ENCODE measurements at regions not wholly inside any gene's neighbourhood (a gene's known extent, or its start where the extent isn't known, plus 50 kb on each side); places are given as distances from the start of the nearest gene placed in this dataset.
"Not testable (repeated sequence)": the region's sequence is repeated elsewhere in the genome, so short reads cannot be mapped to it uniquely, and the experiment has no call there.

DNA sequence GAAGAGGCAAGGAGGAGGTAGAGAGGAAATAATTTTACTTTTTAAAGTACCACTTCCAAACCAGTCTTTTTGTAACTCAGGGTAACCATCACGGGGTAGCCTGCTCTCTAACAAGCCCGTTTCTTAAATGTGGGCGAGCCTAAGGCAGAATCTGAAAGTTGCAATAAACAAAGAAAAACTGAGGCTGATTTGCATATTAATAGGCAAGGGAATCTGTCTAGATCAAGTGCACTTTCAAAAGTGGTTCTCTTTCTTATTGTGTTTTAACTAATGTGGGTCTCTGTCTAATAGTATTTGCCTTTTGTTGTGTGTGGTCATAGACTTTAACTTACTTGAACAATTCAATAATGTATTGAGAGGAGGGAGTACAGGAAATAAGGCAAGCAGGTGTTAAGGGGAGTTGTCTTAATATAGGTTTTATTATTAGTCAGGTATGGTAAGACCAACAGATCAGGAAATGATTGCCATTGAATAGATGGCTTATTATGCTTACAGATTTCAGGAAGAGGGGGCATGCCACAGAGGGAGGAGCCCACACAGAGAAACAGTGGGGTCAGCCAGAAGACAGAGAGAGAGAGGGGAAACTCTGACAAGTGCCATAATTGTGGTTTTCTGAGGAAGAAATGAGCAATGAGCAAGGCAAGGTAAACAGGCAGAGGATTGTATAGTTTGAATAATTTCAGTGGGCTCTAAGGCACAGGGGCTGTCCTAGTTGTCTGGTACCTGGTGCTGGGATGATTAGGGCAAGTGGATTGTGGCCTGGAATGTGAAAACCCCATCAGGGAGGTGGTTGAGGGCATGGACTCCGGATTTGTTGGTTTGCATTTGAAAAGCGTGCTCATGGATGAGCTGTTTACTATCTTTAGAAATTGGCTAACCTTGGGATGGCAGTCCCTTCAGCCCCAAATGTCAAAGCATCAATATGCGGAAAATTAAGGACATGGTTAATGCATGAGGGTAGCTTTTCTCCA lies 237.2 kb downstream of the TOX3 start:
- DNase-seq (ENCODE audit: low spot score), result no peak

DNA sequence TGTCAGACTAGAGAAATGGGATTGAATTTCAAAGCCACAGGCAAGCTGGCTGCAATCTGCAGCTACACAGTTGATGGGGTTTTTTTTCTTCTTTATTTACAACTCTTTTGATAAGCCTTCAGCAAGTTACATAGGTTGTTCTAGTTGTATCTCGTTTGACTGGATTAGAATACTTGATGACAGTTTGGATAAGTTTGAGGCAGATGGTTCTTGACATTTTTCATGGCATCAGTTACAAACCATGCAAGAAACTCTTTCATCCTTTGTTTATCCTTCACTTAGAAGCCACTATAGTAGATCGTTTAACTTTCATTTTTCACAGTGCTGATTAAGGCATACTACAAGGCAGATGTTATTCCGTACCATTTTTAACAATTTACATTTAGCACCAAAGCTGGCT lies 238.9 kb downstream of the TOX3 start:
- DNase-seq (ENCODE audit: low spot score), result no peak

DNA sequence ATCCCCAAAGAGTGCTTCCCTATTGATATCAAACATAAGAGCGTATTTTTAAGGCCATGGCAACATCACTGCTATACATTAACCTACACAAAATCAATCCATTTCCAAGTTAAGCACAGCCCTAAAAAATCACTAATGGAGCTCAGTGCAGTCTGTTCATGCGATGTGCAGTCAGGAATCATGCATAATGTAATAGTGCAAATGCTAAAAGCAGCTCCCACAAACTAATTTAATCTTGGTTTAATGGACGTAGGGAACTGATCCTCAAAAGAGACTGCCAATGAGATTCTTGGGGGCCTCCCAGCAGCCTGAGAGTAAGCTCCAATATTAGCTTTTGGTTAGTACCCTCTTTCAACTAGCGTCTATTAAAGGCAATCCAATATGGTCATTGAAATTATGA lies 245.9 kb downstream of the TOX3 start:
- DNase-seq (ENCODE audit: low spot score), result no peak

DNA sequence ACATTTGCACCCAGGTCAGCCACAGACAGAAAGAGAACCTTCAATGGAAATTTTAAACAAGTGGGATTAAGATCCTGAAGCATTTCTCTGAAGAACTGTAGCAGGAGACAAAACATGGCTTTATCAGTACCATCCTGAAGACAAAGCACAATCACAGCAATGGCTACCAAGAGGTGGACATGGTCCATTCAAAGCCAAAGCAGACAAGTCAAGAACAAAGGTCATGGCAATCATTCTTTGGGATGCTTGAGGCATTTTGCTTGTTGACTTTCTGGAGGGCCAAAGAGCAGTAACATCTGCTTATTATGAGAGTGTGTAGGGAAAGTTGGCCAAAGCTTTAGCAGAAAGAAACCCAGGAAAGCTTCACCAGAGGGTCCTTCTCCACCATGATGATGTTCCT lies 248.2 kb downstream of the TOX3 start:
- DNase-seq (ENCODE audit: low spot score), result no peak

DNA sequence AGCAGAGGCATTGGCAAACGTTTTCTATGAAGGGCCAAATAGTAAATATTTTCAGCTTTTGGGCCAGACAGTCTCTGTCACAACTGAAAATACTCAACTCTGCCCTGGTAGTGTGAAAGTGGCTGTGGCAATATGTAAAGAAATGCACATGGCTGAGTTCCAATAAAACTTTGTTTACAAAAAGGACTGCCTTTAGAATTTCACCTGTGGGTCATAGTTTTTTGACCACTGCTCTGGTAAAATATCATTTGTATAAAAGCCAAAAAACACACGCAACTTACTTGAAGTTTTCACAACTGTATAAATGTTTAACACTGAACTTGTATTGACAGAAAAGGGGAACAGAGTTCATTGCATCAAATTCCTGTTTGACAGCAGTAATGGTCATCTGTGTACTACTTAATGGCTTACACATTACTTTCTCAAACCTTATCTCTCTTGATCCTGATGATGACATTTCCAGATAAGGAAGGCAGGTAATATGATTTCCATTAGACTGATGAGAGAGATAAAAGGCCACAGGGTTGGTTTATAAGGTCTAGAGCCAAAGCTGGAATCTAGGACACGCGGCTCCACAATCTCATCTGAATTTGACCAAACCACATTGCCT lies 250.1 kb downstream of the TOX3 start:
- not testable (repeated sequence) for DNase-seq (ENCODE audit: low spot score)

DNA sequence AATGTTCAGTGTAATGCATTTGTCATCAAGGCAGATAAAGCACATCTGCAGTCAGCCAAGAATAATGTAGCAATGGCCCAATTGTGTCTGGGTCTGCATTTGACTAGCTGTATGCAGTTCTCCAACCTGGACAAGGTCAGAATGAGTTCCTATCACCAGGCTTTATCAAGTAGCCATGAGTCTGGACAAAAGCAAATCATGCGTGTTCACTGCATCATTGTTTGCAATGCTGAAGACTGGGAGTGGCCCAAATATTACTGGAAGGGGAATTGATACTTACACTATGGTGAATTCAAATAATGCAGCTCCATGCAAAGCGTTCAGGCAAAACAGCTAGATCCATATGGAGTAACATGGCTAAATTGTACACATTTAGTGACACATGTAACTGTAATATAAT lies 250.9 kb downstream of the TOX3 start:
- no peak for DNase-seq (ENCODE audit: low spot score)

DNA sequence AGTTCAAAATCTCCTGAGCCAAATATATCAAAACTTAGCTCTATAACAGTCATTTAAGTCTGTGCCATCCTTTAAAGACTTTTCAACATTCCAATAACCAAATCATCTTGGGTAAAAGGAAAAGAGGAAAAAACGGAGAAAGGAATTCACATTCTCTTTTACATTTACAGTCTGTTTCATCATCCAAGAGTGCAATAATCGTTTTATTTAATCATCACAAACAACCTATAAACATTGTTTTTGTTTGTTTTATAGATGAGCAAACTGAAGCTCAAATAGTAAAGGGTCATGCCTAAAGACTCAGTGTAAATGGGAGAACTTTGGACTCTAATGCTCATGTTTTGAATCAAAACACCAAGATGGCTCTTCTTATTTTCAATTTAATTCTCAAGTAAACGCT lies 252.3 kb downstream of the TOX3 start:
- no peak for DNase-seq (ENCODE audit: low spot score)

DNA sequence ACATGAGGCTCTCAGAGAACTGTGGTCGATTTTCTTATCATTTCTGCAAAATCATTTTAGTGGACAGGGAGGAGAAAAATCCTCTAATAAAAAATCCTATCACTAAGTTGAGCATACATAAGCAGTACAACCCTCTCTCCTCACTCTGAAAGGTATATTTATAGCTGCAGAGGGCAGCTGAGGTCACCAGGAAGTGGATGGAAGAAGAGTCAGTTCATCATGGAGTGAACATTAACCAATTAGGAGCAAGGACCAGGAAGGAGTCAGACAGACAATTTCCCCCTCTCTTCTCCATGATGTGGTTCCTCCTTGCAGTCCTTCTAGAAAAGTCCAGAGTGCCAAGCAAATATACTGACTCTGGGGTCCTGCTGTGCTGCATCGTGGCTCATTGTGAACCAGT lies 253.7 kb downstream of the TOX3 start:
- DNase-seq (ENCODE audit: low spot score), result no peak

DNA sequence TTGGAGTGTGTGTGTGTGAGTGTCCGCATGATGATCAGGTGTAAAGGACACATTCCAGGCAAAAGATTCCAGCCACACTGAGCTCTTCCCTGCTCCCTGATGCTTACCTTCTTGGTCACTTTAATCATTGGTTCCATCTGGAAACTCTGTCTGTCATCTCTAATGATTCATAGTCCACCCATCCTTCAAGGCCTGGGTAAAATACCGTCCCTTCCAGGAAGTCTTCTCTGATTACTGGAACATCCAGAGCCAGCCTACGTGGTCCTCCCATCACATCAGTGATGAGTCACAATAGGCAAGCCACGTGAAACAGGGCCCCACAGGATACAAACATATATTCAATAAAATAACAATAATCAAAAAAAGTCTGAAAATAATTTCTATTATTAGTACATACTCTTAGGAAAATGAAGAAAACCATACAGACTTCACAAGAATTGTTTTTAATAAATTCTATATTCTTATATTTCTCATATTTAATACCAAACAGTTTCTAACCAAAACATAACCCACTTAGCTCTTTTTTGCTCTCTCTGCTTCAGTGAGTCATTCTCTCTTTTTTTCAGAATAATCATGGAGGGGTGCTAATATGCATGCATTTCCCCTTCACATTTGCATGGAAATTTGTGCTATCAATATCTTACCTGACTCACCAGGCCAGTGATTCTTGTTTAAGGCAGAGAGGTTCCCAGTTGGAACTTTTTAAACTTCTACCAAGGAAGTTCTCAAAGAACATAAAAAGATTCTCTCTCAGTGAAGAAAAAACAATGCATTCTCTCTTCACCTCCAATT lies 263.2 kb downstream of the TOX3 start:
- DNase-seq (ENCODE audit: low spot score), result no peak

DNA sequence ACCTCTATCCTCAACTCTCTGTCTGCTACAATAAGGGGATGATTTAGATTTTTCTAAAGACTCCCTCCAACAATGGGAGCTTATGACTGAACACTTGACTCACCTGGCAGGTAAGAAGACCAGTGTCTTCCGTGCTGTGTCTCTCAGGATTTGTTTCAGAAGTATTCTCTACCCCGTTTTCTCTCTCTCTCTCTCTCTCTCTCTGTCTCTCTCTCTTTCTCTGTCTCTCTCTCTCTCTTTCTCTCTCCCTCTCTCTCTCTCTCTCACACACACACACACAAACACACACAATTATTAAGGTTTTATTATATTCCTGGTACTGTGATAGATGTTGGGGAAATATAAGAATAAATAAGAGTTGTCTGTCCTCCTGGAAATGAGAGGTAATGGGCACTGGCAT lies 263.9 kb downstream of the TOX3 start:
- no peak for DNase-seq (ENCODE audit: low spot score)

DNA sequence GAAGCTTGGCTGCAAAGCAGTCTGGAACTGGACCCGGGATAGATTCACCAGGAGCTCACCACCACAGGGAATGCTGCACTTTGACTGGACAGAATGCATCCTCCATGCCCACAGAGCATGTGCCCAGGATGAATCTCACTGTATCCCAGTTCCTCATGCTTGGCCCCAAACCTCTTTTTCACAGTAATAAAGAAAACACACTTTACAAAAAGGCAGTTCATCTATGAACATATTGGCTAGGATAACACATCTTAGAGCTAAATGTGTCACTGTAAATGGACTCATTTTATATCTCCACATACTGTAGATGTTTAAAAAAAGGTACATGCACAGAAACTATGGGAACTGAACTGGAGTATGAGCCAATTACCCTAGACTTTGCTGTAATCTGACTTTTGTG lies 266.9 kb downstream of the TOX3 start:
- DNase-seq (ENCODE audit: low spot score), result no peak

DNA sequence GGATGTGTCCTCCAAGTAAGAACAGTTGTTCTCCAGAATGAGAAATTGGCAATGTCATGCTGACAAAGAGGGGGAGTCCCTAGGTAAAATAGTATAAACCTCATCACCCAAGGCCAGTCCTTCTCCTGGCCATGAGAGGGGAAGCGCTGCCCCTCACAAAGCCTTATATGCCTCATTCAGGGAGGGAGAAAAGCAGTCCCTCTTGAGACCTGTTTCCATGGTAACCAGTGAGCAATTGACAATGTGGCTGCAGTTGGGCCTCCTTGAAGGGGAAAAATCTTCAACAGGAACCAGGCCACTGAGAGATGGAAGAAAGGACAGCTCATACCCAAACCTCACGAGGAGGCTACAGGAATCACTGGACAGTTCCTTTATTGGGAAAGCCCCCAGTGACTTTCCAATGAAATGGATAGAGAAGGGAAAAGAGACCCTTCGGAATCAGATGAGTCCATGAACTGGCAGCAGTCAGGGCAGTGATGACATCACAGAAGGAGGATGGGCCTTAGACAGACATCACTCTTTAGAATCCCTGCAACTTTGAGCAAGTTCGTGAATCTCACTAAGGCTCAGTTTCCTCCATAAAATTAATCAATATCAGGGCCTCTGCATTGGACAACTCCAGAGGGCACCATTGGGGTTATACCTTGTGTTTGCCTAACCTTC lies 275.7 kb downstream of the TOX3 start:
- no peak for DNase-seq (ENCODE audit: low spot score)

DNA sequence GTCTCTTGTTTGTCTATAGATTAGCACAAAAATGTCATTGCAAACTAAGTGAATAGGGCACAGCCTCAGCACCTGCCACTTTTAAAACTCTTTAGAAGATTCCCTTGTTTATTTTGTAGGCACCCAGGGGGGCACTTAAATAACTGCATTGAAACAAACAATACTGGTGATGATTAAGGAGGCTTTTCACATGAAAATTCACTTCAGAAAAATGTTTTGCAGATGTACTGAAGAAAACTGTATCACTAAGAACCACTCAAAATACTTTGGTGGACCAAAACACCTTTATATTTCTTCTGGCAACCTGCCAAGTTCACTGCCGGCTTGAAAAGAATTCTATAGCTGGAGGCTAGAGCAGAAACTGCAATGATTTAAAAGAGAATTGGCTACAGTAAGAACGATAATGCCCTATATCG lies 281.5 kb downstream of the TOX3 start:
- DNase-seq (ENCODE audit: low spot score), result no peak

DNA sequence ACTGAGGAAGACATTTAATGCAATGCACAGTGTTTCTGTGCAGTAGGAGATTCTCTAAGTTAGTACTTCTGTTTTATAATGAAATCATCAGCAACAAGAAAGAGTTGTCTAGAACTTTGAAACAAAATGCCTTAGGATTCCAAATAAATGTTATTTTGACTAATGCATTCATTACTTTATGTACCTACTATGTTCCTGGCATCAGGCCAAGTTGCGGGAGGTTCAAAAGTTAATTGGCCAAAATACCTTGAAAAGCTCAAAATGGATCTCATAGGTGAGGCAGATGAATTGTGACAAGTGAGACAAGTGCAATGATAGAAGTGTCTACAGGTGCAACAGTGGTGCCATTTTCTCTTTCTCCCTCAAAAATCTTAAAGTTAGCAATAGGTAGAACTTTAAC lies 289.4 kb downstream of the TOX3 start:
- no peak for DNase-seq (ENCODE audit: low spot score)

DNA sequence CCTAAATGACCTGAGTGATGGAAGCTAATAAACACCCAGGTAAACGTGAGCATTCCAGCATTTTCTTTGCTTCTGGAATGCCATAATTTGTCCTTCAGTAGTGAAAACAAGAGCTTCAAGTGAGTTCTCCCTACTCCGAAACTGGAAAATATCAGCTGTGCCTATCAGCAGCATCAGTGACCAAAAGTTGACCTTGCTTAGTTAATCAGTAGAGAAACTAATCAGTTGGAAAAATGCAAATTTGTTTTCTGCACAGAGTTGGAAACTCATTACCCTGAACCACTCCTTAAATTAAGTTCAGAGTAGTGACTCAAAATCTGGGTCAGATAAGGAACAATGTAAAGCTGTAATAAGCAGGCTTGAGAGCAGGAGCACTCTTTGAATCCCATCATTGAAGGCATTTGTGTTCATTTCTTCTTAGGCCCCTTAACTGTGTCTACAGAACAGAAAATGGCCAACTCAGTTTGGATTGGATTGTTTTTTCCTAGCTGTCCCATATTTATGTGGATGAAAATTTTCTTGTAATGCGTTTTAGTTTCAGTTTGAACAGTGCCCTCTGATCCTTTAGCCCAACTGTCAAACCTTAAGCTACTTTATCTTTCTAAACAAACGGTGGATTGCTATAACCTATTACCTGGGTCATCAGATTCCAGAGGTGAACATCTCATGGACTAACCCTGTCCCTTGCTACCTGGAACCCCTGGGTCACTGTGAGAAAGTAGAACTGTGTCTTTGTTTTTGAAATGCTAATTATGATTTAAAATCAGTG lies 290.4 kb downstream of the TOX3 start:
- DNase-seq (ENCODE audit: low spot score), result no peak

DNA sequence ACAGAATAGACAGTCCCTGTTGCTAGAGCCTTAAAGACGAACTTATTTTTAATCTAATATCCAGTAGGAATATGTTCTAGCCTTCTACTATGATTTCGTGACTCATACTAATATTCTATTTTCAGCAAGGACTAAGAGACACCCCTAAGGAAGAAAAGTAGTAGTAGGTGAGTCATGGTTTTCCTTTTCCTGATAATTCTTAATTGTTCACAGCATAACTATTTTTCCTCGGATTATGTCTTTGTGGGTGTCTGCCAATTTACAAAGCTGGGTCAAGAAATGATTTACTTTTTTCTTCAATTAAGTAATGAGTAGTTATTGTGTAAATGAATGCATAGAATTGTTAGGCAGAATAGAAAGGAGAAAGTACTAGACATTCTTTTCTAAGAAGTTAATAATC lies 292.2 kb downstream of the TOX3 start:
- DNase-seq (ENCODE audit: low spot score), result no peak

DNA sequence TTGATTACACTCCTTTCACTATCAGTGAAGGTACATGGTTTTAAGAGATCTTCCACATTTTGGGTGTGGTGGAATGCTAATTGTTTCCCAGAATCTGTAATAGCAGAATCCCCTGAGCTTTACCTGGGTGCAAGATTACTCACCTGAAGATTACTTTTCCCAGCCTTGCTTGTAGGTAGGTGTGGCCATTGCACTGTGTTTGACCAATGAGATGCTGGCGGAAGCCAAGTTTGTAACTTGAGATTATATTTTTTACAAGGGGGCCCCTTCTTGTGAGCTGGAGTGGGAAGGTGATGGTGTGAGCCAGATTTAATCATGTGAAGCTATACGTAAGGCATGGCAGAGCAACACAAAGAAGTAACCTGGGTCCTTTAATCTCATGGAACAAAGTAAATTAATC lies 294.3 kb downstream of the TOX3 start:
- no peak for DNase-seq (ENCODE audit: low spot score)

DNA sequence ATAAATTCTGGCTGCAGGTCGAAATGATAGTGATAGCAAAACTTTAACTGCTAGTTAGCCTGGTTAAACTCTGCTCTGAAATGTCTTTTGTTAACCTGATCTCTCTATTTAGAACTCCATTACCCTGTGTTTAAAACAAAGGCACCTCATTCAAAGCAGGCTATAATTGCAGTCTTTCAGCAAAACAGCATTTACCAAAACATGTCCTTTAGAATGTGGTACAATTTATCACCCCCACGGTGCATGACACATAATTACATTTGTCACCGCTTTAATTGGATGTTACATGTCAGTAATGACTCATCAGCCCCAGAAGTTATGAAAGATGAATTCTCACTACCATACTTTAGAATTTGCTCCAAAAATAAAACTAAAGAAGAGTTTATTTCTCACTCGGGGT lies 295.4 kb downstream of the TOX3 start:
- no peak for DNase-seq (ENCODE audit: low spot score)

DNA sequence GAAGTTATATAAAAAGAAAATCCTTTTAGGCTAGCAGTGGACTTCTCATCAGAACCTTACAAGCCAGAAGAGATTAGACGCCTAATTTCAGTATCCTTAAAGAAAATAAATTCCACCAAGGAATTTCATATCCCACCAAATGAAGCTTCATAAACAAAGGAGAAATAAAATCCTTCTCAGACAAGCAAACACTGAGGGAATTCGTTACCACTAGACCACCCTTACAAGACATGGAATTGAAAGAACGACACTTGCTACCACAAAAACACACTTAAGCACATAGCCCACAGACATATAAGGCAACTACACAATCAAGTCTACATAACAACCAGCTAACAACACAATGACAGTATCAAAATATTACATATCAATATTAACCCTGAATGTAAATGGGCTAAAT lies 299.2 kb downstream of the TOX3 start:
- no peak for DNase-seq (ENCODE audit: low spot score)

DNA sequence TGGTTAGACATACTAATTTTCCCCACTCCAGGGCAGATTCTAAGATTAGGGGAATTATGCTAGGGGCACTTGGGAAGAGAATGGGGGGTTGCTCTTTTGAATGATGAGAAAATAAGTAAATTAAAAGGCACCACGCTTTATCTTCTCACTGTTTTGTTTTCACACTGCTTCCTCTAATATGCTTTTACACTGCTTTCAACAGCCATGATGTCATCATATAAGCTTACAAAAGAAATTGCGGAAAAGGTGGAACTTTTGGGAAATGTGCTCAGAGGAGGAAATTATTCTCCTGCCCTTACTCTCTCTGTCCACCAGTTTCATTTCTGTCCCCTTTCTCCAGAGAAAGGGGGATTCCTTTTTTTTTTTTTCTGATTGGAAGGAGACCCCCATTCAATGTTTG lies 308.2 kb downstream of the TOX3 start:
- no peak for DNase-seq (ENCODE audit: low spot score)

DNA sequence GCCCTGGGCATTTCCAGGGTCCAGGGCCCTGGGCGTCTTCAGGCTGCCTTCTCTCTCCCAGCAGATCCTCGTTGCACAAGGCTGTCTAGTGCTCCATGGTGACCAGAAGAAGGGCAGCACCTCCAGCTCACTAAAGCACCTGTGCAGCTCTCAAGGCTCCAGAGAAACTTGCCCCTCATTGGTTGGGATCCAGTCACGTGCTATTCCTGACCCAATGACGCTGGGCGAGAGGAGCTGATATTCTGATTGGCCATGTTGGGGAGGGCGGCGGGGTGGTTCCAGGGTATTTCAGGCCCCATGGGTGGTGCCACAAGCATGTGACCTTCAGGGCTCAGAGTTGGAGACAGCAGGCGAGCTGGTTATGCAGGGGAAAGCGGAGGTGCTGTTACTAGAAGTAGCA lies 309.1 kb downstream of the TOX3 start:
- DNase-seq (ENCODE audit: low spot score), result no peak

Measured in A172 (cell line).